Hepatocyte (in vitro differentiated cells): ENCODE measurements at regions not wholly inside any gene's neighbourhood (a gene's known extent, or its start where the extent isn't known, plus 50 kb on each side); places are given as distances from the start of the nearest gene placed in this dataset.
"Not testable (repeated sequence)": the region's sequence is repeated elsewhere in the genome, so short reads cannot be mapped to it uniquely, and the experiment has no call there.

ENCODE experiments used
- DNase-seq: peaks from one replicate; pipeline ENCODE4 v3.0.0-alpha.2; 2016; ENCODE audit warnings: low spot score
- H2AFZ ChIP-seq: fragments of 200-600 bp; sonication (generic); 2 replicates; pipeline ENCODE4 v1.6.0; 2016; ENCODE audit warnings: antibody characterized with exemption, mild to moderate bottlenecking
- H3K27ac ChIP-seq: fragments of 200-600 bp; sonication (generic); 2 replicates; pipeline ENCODE4 v1.5.1; 2016; ENCODE audit warnings: mild to moderate bottlenecking
- H3K27me3 ChIP-seq: fragments of 200-600 bp; sonication (generic); 2 replicates; pipeline ENCODE4 v1.6.1; 2016
- H3K36me3 ChIP-seq: fragments of 200-600 bp; sonication (generic); replicated peaks from 2 replicates; pipeline ENCODE4 v1.5.1; 2016; ENCODE audit warnings: low read depth; ENCODE audit not compliant: insufficient read depth
- H3K4me1 ChIP-seq: fragments of 200-600 bp; sonication (generic); 2 replicates; pipeline ENCODE4 v1.5.1; 2016; ENCODE audit warnings: mild to moderate bottlenecking, moderate library complexity; ENCODE audit not compliant: insufficient read depth
- H3K4me2 ChIP-seq: fragments of 200-600 bp; sonication (generic); 2 replicates; pipeline ENCODE4 v1.6.0; 2016
- H3K4me3 ChIP-seq: fragments of 200-600 bp; sonication (generic); 2 replicates; pipeline ENCODE4 v1.5.1; 2016; ENCODE audit warnings: mild to moderate bottlenecking
- H3K79me2 ChIP-seq: fragments of 200-600 bp; sonication (generic); 2 replicates; pipeline ENCODE4 v1.6.0; 2017; ENCODE audit warnings: mild to moderate bottlenecking
- H3K9me2 ChIP-seq: fragments of 200-600 bp; sonication (generic); replicated peaks from 2 replicates; pipeline ENCODE4 v1.6.0; 2017; ENCODE audit warnings: mild to moderate bottlenecking; ENCODE audit not compliant: insufficient read depth
- H3K9me3 ChIP-seq: fragments of 200-600 bp; sonication (generic); 2 replicates; pipeline ENCODE4 v1.5.1; 2016; ENCODE audit warnings: low read depth, mild to moderate bottlenecking
- H4K20me1 ChIP-seq: fragments of 200-600 bp; sonication (generic); 2 replicates; pipeline ENCODE4 v1.6.0; 2016; ENCODE audit warnings: mild to moderate bottlenecking; ENCODE audit not compliant: insufficient read depth, poor library complexity, severe bottlenecking
- EZH2 ChIP-seq: fragments of 200-600 bp; sonication (generic); IDR thresholded peaks from 2 replicates; pipeline ENCODE4 v1.6.1; 2016; ENCODE audit warnings: antibody characterized with exemption, mild to moderate bottlenecking, borderline replicate concordance
- EZH2phosphoT487 ChIP-seq: fragments of 200-600 bp; sonication (generic); IDR thresholded peaks from one replicate; pipeline ENCODE4 v1.6.1; 2018; ENCODE audit warnings: antibody characterized with exemption, mild to moderate bottlenecking, low read depth, moderate library complexity; ENCODE audit not compliant: unreplicated experiment, severe bottlenecking
- WGBS: methylation state at CpG from one replicate; pipeline ENCODE4 v1.1.6; 2016; ENCODE audit warnings: low lambda C conversion rate; ENCODE audit errors: missing lambda C conversion rate; 5-methylcytosine and 5-hydroxymethylcytosine counted together
- TF ChIP-seq, protein P1 (sequence below): fragments of 200-600 bp; sonication (generic); IDR thresholded peaks from 2 replicates; pipeline ENCODE4 v1.5.1; 2016; ENCODE audit warnings: antibody characterized with exemption, mild to moderate bottlenecking; ENCODE audit not compliant: poor library complexity

GRCh38 chr3:19825193-19825592 lies 108.8 kb downstream of the EFHB start:
- TF ChIP-seq EZH2 (no peak), EZH2phosphoT487 (no peak)
- TF ChIP-seq, protein P1, sequence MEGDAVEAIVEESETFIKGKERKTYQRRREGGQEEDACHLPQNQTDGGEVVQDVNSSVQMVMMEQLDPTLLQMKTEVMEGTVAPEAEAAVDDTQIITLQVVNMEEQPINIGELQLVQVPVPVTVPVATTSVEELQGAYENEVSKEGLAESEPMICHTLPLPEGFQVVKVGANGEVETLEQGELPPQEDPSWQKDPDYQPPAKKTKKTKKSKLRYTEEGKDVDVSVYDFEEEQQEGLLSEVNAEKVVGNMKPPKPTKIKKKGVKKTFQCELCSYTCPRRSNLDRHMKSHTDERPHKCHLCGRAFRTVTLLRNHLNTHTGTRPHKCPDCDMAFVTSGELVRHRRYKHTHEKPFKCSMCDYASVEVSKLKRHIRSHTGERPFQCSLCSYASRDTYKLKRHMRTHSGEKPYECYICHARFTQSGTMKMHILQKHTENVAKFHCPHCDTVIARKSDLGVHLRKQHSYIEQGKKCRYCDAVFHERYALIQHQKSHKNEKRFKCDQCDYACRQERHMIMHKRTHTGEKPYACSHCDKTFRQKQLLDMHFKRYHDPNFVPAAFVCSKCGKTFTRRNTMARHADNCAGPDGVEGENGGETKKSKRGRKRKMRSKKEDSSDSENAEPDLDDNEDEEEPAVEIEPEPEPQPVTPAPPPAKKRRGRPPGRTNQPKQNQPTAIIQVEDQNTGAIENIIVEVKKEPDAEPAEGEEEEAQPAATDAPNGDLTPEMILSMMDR = no peak
- no peaks in the 10 kb centered on the region for H3K9me2 ChIP-seq
- no peaks in the 10 kb centered on the region for H3K79me2 ChIP-seq
- H3K9me3 ChIP-seq = peaks cover 8% of the 10 kb centered on the region
- H4K20me1 ChIP-seq = no peaks in the 10 kb centered on the region
- DNase-seq = no peak
- WGBS = 89% methylated on average over 1 of the region's 1 CpG
- no peaks in the 10 kb centered on the region for H3K4me1 ChIP-seq
- H3K36me3 ChIP-seq = no peaks in the 10 kb centered on the region
- H3K27ac ChIP-seq = no peak overlapping the region
- no peak overlapping the region for H3K4me3 ChIP-seq
- no peak overlapping the region for H3K4me2 ChIP-seq
- no peaks in the 10 kb centered on the region for H3K27me3 ChIP-seq
- no peak overlapping the region for H2AFZ ChIP-seq

GRCh38 chr3:19822805-19823204 lies 111.2 kb downstream of the EFHB start:
- H3K27ac ChIP-seq = no peak overlapping the region
- 89% methylated on average over 4 of the region's 4 CpGs for WGBS
- TF ChIP-seq, protein P1 = no peak
- no peak for TF ChIP-seq EZH2phosphoT487
- no peak for TF ChIP-seq EZH2
- no peaks in the 10 kb centered on the region for H4K20me1 ChIP-seq
- H3K36me3 ChIP-seq = no peaks in the 10 kb centered on the region
- H3K4me3 ChIP-seq = no peak overlapping the region
- H2AFZ ChIP-seq = no peak overlapping the region
- peaks cover 8% of the 10 kb centered on the region for H3K9me3 ChIP-seq
- H3K4me2 ChIP-seq = no peak overlapping the region
- H3K27me3 ChIP-seq = no peaks in the 10 kb centered on the region
- H3K4me1 ChIP-seq = no peaks in the 10 kb centered on the region
- no peaks in the 10 kb centered on the region for H3K9me2 ChIP-seq
- H3K79me2 ChIP-seq = no peaks in the 10 kb centered on the region
- no peak for DNase-seq

DNA sequence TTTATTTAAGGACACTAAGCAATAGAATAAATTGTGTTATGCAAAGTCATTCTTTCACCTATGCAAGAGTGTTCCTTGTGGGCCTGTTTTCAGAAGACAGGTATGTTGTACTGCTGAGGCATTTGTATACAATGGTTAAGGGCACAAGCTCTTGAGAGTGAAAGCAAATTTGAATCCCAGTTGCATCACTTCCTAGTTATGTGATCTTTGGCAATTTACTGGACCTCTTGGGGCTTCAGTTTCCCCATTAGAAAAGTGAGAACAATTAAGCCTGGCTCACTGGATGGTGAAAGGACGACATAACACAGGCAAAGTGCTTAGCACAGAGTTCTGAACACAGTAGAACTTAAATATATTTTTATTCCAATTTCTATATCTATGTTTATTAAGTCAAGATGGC lies 117.4 kb downstream of the EFHB start:
- H4K20me1 ChIP-seq = no peaks in the 10 kb centered on the region
- H3K79me2 ChIP-seq = no peaks in the 10 kb centered on the region
- no peak for TF ChIP-seq EZH2
- TF ChIP-seq, protein P1 = no peak
- TF ChIP-seq EZH2phosphoT487 = no peak
- WGBS = 78% methylated on average over 1 of the region's 1 CpG
- no peak overlapping the region for H3K4me3 ChIP-seq
- no peak for DNase-seq
- no peaks in the 10 kb centered on the region for H3K9me3 ChIP-seq
- no peak overlapping the region for H3K27ac ChIP-seq
- no peaks in the 10 kb centered on the region for H3K27me3 ChIP-seq
- no peak overlapping the region for H3K4me2 ChIP-seq
- H3K36me3 ChIP-seq = no peaks in the 10 kb centered on the region
- no peaks in the 10 kb centered on the region for H3K9me2 ChIP-seq
- no peak overlapping the region for H2AFZ ChIP-seq
- no peaks in the 10 kb centered on the region for H3K4me1 ChIP-seq

DNA sequence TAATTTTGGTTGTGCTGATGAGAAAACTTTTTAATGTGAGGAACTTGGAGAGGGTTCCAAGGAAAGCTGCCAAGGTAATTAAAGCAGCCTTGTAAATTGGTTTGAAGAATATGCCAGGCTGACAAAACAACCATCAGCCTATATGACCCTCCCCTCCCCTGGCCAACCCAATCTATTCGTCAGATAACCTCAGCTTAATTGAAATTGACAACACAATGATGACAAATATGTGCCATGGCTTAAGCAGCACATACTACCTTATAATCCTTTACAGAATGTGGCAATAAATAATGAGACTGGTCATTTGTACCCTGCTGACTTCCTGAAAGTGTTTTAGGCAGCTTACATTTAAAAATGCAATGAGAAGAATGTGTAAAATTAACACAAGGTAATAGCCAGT lies 118.2 kb downstream of the EFHB start:
- no peaks in the 10 kb centered on the region for H3K4me1 ChIP-seq
- no peaks in the 10 kb centered on the region for H3K79me2 ChIP-seq
- TF ChIP-seq, protein P1 = no peak
- TF ChIP-seq EZH2 = no peak
- TF ChIP-seq EZH2phosphoT487 = no peak
- H3K27ac ChIP-seq = no peak overlapping the region
- DNase-seq = no peak
- H2AFZ ChIP-seq = no peak overlapping the region
- H3K9me3 ChIP-seq = no peaks in the 10 kb centered on the region
- H3K27me3 ChIP-seq = no peaks in the 10 kb centered on the region
- no peaks in the 10 kb centered on the region for H3K36me3 ChIP-seq
- H3K4me2 ChIP-seq = no peak overlapping the region
- H4K20me1 ChIP-seq = no peaks in the 10 kb centered on the region
- H3K4me3 ChIP-seq = no peak overlapping the region
- no peaks in the 10 kb centered on the region for H3K9me2 ChIP-seq
- WGBS = 78% methylated on average over 1 of the region's 1 CpG

DNA sequence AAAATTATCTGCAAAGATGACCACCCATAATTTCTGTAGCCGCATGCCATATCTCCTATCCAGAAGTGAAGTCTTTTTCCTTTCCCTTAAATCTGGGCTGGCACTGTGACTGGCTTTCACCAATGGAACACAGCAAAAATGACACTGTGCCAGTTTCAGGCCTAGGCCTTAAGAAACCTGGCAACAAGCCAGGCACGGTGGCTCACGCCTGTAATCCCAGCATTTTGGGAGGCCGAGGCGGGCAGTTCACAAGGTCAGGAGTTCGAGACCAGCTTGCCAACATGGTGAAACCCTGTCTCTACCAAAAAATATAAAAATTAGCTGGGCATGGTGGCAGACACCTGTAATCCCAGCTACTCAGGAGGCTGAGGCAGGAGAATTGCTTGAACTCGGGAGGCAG lies 120.3 kb downstream of the EFHB start:
- H3K9me3 ChIP-seq, H3K4me3 ChIP-seq, H3K27ac ChIP-seq, H3K79me2 ChIP-seq, H2AFZ ChIP-seq, H3K4me2 ChIP-seq, DNase-seq, H3K9me2 ChIP-seq, H3K36me3 ChIP-seq, H4K20me1 ChIP-seq, H3K4me1 ChIP-seq, H3K27me3 ChIP-seq: not testable (repeated sequence)
- WGBS = 92% methylated on average over 7 of the region's 7 CpGs
